HG03457 (cell line): ENCODE measurements at regions not wholly inside any gene's neighbourhood (a gene's known extent, or its start where the extent isn't known, plus 50 kb on each side); places are given as distances from the start of the nearest gene placed in this dataset.
"Not testable (repeated sequence)": the region's sequence is repeated elsewhere in the genome, so short reads cannot be mapped to it uniquely, and the experiment has no call there.

Experiments used
- ATAC-seq: cut with Tn5 transposase; IDR thresholded peaks from one replicate; pipeline ENCODE4 v1.9.1; 2021; ENCODE audit warnings: moderate number of reproducible peaks; ENCODE audit not compliant: unreplicated experiment

GRCh38 chr12:131229079-131229425, 275.3 kb downstream of the ADGRD1 start:
- not testable (repeated sequence) for ATAC-seq

GRCh38 chr12:131229426-131230339, 276.0 kb downstream of the ADGRD1 start:
- ATAC-seq: no peak

- no peak for ATAC-seq
These were observed 276.8 kb downstream of the ADGRD1 start for GRCh38 chr12:131230340-131231031.

- ATAC-seq: no peak
These were observed 277.6 kb downstream of the ADGRD1 start for GRCh38 chr12:131231032-131231980.

GRCh38 chr12:131232036-131232435, 278.3 kb downstream of the ADGRD1 start:
- ATAC-seq: no peak

- not testable (repeated sequence) for ATAC-seq
These were observed 279.2 kb downstream of the ADGRD1 start for GRCh38 chr12:131232872-131233271.

GRCh38 chr12:131233850-131234789, 280.4 kb downstream of the ADGRD1 start:
- not testable (repeated sequence) for ATAC-seq

GRCh38 chr12:131234841-131235271, 281.1 kb downstream of the ADGRD1 start:
- ATAC-seq: not testable (repeated sequence)

GRCh38 chr12:131235871-131236271, 282.2 kb downstream of the ADGRD1 start:
- ATAC-seq: no peak

GRCh38 chr12:131239384-131240094, 285.8 kb downstream of the ADGRD1 start:
- ATAC-seq: no peak

- no peak for ATAC-seq
These were observed 287.8 kb downstream of the ADGRD1 start for GRCh38 chr12:131241517-131241916.

- no peak for ATAC-seq
These were observed 289.2 kb downstream of the ADGRD1 start for GRCh38 chr12:131242741-131243496.

- not testable (repeated sequence) for ATAC-seq
These were observed 290.5 kb downstream of the ADGRD1 start for GRCh38 chr12:131244157-131244688.

- not testable (repeated sequence) for ATAC-seq
These were observed 291.5 kb downstream of the ADGRD1 start for GRCh38 chr12:131245161-131245560.

GRCh38 chr12:131245564-131246355, 292.1 kb downstream of the ADGRD1 start:
- no peak for ATAC-seq

- not testable (repeated sequence) for ATAC-seq
These were observed 293.5 kb downstream of the ADGRD1 start for GRCh38 chr12:131247026-131247725.

- ATAC-seq: not testable (repeated sequence)
These were observed 294.2 kb downstream of the ADGRD1 start for GRCh38 chr12:131247875-131248274.
